ENCODE measurements at regions not wholly inside any gene's neighbourhood (a gene's known extent, or its start where the extent isn't known, plus 50 kb on each side); places are given as distances from the start of the nearest gene placed in this dataset.

GRCh38 chr13:88752041-88752440, 1080.9 kb downstream of the SLITRK5 start:
- TF ChIP-seq POLR2A (IDR thresholded peaks at IDR 0.05; ENCODE audit: low read depth, low read length) (no peak), POLR2AphosphoS5 (IDR thresholded peaks at IDR 0.05; ENCODE audit: low read depth, low read length) (no peak)

All from GM12892 (cell line).